ENCODE measurements at regions not wholly inside any gene's neighbourhood (a gene's known extent, or its start where the extent isn't known, plus 50 kb on each side); places are given as distances from the start of the nearest gene placed in this dataset.

DNA sequence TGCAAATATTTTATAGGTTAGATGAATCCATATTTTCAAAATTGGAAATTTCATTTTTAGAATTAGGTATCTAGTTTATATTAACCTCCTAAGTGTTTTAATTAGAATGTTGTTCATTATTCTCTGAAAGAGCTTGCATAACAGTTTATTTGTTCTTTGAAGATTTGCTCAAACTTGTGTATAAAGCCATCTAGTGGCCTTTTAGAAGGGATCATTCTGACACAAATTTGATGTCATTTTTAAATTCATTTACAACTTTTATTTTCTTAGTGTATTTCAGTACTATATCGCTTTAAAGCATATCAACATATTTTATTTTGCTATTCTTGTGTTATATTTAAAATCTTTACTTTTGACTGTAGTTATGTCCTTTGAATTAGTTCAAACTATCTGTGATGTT is 527.0 kb upstream of the NRG3 start:
- Histone ChIP-seq H3K36me3 (ENCODE audit: control insufficient read depth in 2 of 2, insufficient read depth in 2 of 2, low read length in 1 of 2) (no peaks in the 10 kb centered on the region), H3K79me2 (ENCODE audit: control insufficient read depth, insufficient read depth, low read length) (no peaks in the 10 kb centered on the region), H2AFZ (ENCODE audit: control insufficient read depth, low read depth, low read length) (no peak overlapping the region), H3K9me3 (replicated peaks; ENCODE audit: control insufficient read depth, insufficient read depth, low read length) (no peaks in the 10 kb centered on the region), H3K9ac (ENCODE audit: control insufficient read depth, insufficient read depth, low read length) (no peak overlapping the region), H3K27me3 (replicated peaks in 1 of 2; ENCODE audit: control insufficient read depth in 2 of 2, insufficient read depth in 2 of 2, low read length in 1 of 2) (no peaks in the 10 kb centered on the region), H3K27ac (ENCODE audit: control insufficient read depth, insufficient read depth) (no peak overlapping the region), H3K4me2 (ENCODE audit: control insufficient read depth, insufficient read depth) (no peak overlapping the region), H3K4me3 (no peak overlapping the region), H3K4me1 (ENCODE audit: control insufficient read depth, insufficient read depth, low read length) (no peaks in the 10 kb centered on the region), H4K20me1 (ENCODE audit: control insufficient read depth, insufficient read depth) (no peaks in the 10 kb centered on the region)
- 0% methylated on average over 1 of the region's 1 CpG for WGBS (ENCODE audit: insufficient coverage, insufficient replicate concordance, low lambda C conversion rate, missing lambda C conversion rate)
- BruUV-seq (replicated peaks): no TSS peak
- ChIA-PET CTCF (no interaction called here), SMC1A (ENCODE audit: uncharacterized antibody, unreplicated experiment) (interaction anchor here (1.6 kb wide), 1 partner anchor 57 kb away, joined by 3 read pairs; no protein-coding TSS in a partner anchor), POLR2A (no interaction called here), RAD21 (ENCODE audit: unreplicated experiment) (no interaction called here)
- FAIRE-seq (no peak), DNase-seq (ENCODE audit: low read depth, low spot score) (no peak), ATAC-seq (no peak)
- TF ChIP-seq BHLHE40 (IDR thresholded peaks at IDR 0.05; ENCODE audit: borderline replicate concordance in 1 of 2, low read depth in 2 of 2, low read length in 1 of 2): no peak
- no peak for TF ChIP-seq ZNF274 (IDR thresholded peaks at IDR 0.05; ENCODE audit: insufficient read depth, insufficient read length)
- TF ChIP-seq ZNF24 (IDR thresholded peaks at IDR 0.05): no peak
- no peak for TF ChIP-seq MTA3 (IDR thresholded peaks at IDR 0.05; ENCODE audit: borderline replicate concordance, low read length)
- TF ChIP-seq ESRRA (IDR thresholded peaks at IDR 0.05; ENCODE audit: low read length): no peak
- TF ChIP-seq, protein P1, sequence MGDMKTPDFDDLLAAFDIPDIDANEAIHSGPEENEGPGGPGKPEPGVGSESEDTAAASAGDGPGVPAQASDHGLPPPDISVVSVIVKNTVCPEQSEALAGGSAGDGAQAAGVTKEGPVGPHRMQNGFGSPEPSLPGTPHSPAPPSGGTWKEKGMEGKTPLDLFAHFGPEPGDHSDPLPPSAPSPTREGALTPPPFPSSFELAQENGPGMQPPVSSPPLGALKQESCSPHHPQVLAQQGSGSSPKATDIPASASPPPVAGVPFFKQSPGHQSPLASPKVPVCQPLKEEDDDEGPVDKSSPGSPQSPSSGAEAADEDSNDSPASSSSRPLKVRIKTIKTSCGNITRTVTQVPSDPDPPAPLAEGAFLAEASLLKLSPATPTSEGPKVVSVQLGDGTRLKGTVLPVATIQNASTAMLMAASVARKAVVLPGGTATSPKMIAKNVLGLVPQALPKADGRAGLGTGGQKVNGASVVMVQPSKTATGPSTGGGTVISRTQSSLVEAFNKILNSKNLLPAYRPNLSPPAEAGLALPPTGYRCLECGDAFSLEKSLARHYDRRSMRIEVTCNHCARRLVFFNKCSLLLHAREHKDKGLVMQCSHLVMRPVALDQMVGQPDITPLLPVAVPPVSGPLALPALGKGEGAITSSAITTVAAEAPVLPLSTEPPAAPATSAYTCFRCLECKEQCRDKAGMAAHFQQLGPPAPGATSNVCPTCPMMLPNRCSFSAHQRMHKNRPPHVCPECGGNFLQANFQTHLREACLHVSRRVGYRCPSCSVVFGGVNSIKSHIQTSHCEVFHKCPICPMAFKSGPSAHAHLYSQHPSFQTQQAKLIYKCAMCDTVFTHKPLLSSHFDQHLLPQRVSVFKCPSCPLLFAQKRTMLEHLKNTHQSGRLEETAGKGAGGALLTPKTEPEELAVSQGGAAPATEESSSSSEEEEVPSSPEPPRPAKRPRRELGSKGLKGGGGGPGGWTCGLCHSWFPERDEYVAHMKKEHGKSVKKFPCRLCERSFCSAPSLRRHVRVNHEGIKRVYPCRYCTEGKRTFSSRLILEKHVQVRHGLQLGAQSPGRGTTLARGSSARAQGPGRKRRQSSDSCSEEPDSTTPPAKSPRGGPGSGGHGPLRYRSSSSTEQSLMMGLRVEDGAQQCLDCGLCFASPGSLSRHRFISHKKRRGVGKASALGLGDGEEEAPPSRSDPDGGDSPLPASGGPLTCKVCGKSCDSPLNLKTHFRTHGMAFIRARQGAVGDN (IDR thresholded peaks at IDR 0.05): no peak
- TF ChIP-seq ZNF622 (IDR thresholded peaks at IDR 0.05): no peak
- no peak for TF ChIP-seq CHD1 (IDR thresholded peaks at IDR 0.05; ENCODE audit: low read depth, low read length)
- TF ChIP-seq, protein P2, sequence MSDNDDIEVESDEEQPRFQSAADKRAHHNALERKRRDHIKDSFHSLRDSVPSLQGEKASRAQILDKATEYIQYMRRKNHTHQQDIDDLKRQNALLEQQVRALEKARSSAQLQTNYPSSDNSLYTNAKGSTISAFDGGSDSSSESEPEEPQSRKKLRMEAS (IDR thresholded peaks at IDR 0.05; ENCODE audit: low read depth, low read length): no peak
- TF ChIP-seq BMI1 (IDR thresholded peaks at IDR 0.05; ENCODE audit: borderline replicate concordance): no peak
- TF ChIP-seq ZNF207 (IDR thresholded peaks at IDR 0.05; ENCODE audit: borderline replicate concordance): no peak
- no peak for TF ChIP-seq PML (IDR thresholded peaks at IDR 0.05; ENCODE audit: low read length)
- TF ChIP-seq TCF7 (IDR thresholded peaks at IDR 0.05; ENCODE audit: borderline replicate concordance): no peak
- no peak for TF ChIP-seq CHD2 (IDR thresholded peaks at IDR 0.05; ENCODE audit: borderline replicate concordance, low read depth, low read length)
- TF ChIP-seq, protein P3, sequence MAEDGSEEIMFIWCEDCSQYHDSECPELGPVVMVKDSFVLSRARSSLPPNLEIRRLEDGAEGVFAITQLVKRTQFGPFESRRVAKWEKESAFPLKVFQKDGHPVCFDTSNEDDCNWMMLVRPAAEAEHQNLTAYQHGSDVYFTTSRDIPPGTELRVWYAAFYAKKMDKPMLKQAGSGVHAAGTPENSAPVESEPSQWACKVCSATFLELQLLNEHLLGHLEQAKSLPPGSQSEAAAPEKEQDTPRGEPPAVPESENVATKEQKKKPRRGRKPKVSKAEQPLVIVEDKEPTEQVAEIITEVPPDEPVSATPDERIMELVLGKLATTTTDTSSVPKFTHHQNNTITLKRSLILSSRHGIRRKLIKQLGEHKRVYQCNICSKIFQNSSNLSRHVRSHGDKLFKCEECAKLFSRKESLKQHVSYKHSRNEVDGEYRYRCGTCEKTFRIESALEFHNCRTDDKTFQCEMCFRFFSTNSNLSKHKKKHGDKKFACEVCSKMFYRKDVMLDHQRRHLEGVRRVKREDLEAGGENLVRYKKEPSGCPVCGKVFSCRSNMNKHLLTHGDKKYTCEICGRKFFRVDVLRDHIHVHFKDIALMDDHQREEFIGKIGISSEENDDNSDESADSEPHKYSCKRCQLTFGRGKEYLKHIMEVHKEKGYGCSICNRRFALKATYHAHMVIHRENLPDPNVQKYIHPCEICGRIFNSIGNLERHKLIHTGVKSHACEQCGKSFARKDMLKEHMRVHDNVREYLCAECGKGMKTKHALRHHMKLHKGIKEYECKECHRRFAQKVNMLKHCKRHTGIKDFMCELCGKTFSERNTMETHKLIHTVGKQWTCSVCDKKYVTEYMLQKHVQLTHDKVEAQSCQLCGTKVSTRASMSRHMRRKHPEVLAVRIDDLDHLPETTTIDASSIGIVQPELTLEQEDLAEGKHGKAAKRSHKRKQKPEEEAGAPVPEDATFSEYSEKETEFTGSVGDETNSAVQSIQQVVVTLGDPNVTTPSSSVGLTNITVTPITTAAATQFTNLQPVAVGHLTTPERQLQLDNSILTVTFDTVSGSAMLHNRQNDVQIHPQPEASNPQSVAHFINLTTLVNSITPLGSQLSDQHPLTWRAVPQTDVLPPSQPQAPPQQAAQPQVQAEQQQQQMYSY (CRISPR knock-in tag; IDR thresholded peaks at IDR 0.05): no peak
- no peak for TF ChIP-seq NFIC (IDR thresholded peaks at IDR 0.05; ENCODE audit: low read depth, low read length)
- TF ChIP-seq SRF (IDR thresholded peaks at IDR 0.05; ENCODE audit: low read depth in 2 of 2, low read length in 2 of 2): no peak
- TF ChIP-seq NRF1 (conservative IDR thresholded peaks at IDR 0.05; ENCODE audit: low read depth, low read length): no peak
- in situ Hi-C loops (cut with MboI): no loop called here
- intact Hi-C loops (cut with micrococcal nuclease; ENCODE audit: unreplicated experiment): no loop called here
